Peyer's patch (tissue), 4 donors: ENCODE measurements at regions not wholly inside any gene's neighbourhood (a gene's known extent, or its start where the extent isn't known, plus 50 kb on each side); places are given as distances from the start of the nearest gene placed in this dataset.

ENCODE experiments used
- CTCF ChIP-seq, 6 experiments: fragments of 450-650 bp in 4 of 6; fragments of 200-600 bp in 2 of 6; sonication (generic) in 1 of 6; IDR thresholded peaks; one replicate each; pipeline ENCODE4 v1.5.1; 2017 to 2019; ENCODE audit warnings: antibody characterized with exemption in 6 of 6, mild to moderate bottlenecking in 3 of 6, moderate library complexity in 1 of 6
- POLR2A ChIP-seq, 2 donors: fragments of 450-650 bp; IDR thresholded peaks; one replicate each; pipeline ENCODE4 v1.5.1; 2017; ENCODE audit warnings: antibody characterized with exemption in 2 of 2, mild to moderate bottlenecking in 2 of 2, moderate library complexity in 2 of 2

DNA sequence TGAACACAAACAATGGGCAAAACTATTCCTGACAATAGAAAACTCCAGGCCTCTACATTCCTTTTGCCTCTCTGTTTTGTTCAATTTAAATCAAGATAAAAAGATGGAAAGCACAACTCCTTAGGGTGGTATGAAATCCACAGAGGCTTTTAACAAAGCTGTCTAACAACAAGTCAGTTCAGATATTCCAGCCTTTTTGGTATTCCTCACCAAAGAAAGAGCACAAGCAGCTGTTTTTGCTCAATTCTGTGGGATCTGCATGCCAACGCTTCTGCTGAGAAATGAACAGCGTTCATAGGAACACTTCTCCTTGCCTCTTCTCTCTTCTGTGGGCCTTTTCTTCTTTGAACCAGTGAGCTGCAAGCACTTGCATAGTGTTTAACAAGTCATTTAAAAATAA, 411.6 kb upstream of the TCF4 start:
- TF ChIP-seq CTCF (IDR thresholded peaks at IDR 0.05) (no peak), POLR2A (IDR thresholded peaks at IDR 0.05) (no peak)
